Vagina (tissue), 2 donors: ENCODE measurements at regions not wholly inside any gene's neighbourhood (a gene's known extent, or its start where the extent isn't known, plus 50 kb on each side); places are given as distances from the start of the nearest gene placed in this dataset.

Experiments
- DNase-seq, 2 donors: peaks; one replicate each; pipeline ENCODE4 v3.0.0-alpha.2; 2017; ENCODE audit errors: extremely low spot score in 2 of 2
- H3K27ac ChIP-seq: fragments of 200-600 bp; sonication (generic); one replicate; pipeline ENCODE4 v1.5.1; 2019
- H3K27me3 ChIP-seq: fragments of 200-600 bp; sonication (generic); one replicate; pipeline ENCODE4 v1.5.1; 2019
- H3K36me3 ChIP-seq, 2 donors: fragments of 200-600 bp; sonication (generic); one replicate each; pipeline ENCODE4 v1.5.1; 2017 to 2019
- H3K4me1 ChIP-seq: fragments of 200-600 bp; sonication (generic); one replicate; pipeline ENCODE4 v1.5.1; 2019
- H3K4me3 ChIP-seq, 2 donors: fragments of 200-600 bp; sonication (generic); 1 replicate in 1 of 2; 2 replicates in 1 of 2; pipeline ENCODE4 v1.5.1; 2016 to 2019
- H3K9me3 ChIP-seq: fragments of 200-600 bp; sonication (generic); one replicate; pipeline ENCODE4 v1.5.1; 2019
- POLR2A ChIP-seq, 2 donors: fragments of 450-650 bp; IDR thresholded peaks; one replicate each; pipeline ENCODE4 v1.6.1; 2017; ENCODE audit warnings: antibody characterized with exemption in 2 of 2, mild to moderate bottlenecking in 2 of 2, moderate library complexity in 2 of 2
- POLR2AphosphoS5 ChIP-seq, 2 donors: sonication (generic); formaldehyde crosslinking; IDR thresholded peaks; one replicate each; pipeline ENCODE4 v1.9.0; 2017; ENCODE audit warnings: antibody characterized with exemption in 2 of 2, mild to moderate bottlenecking in 2 of 2, low read depth in 1 of 2; ENCODE audit not compliant: insufficient read depth in 1 of 2
- intact Hi-C: fragments of 100-400 bp; cut with DNase I; formaldehyde crosslinking; loops from one replicate; pipeline ENCODE4 v1.15.1; 2023
- TF ChIP-seq, protein P1 (sequence below), 3 experiments: fragments of 450-650 bp in 2 of 3; fragments of 200-600 bp in 1 of 3; sonication (generic) in 1 of 3; IDR thresholded peaks; one replicate each; pipeline ENCODE4 v1.5.1; 2017 to 2019; ENCODE audit warnings: antibody characterized with exemption in 3 of 3, mild to moderate bottlenecking in 2 of 3, moderate library complexity in 2 of 3

DNA sequence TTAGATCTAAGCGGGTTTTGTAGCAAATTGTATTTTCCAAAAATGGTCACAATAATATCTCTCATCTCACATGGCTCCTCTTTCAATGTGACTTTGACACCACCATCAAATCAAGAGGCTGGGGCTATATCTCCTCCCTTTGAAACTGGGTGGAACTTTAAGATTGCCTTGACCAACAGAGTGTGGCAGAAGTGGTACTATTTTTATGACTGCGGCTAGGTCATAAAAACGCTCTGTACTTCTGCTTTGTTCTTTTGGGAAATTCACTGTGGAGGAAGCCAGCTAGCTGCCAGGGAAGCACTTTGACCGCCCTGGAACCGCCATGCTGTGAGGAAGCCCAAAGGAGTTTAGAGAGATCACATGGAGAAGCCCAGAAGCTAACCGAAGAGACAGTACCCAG is 50.7 kb upstream of the ACOT11 start:
- H3K9me3 ChIP-seq, result no peaks in the 10 kb centered on the region
- H3K4me3 ChIP-seq, result no peak overlapping the region
- no peak for DNase-seq
- intact Hi-C loops, result loop anchor here (5.0 kb wide), 1 partner anchor 375 kb away; no protein-coding TSS in a partner anchor
- H3K36me3 ChIP-seq, result no peaks in the 10 kb centered on the region
- TF ChIP-seq, protein P1, sequence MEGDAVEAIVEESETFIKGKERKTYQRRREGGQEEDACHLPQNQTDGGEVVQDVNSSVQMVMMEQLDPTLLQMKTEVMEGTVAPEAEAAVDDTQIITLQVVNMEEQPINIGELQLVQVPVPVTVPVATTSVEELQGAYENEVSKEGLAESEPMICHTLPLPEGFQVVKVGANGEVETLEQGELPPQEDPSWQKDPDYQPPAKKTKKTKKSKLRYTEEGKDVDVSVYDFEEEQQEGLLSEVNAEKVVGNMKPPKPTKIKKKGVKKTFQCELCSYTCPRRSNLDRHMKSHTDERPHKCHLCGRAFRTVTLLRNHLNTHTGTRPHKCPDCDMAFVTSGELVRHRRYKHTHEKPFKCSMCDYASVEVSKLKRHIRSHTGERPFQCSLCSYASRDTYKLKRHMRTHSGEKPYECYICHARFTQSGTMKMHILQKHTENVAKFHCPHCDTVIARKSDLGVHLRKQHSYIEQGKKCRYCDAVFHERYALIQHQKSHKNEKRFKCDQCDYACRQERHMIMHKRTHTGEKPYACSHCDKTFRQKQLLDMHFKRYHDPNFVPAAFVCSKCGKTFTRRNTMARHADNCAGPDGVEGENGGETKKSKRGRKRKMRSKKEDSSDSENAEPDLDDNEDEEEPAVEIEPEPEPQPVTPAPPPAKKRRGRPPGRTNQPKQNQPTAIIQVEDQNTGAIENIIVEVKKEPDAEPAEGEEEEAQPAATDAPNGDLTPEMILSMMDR (IDR thresholded peaks at IDR 0.05), result no peak
- TF ChIP-seq POLR2AphosphoS5 (IDR thresholded peaks at IDR 0.05; ENCODE audit: insufficient read depth in 1 of 2, low read depth in 1 of 2) (no peak), POLR2A (IDR thresholded peaks at IDR 0.05) (no peak)
- H3K27me3 ChIP-seq, result no peaks in the 10 kb centered on the region
- H3K27ac ChIP-seq, result no peak overlapping the region
- peaks cover 14% of the 10 kb centered on the region for H3K4me1 ChIP-seq

DNA sequence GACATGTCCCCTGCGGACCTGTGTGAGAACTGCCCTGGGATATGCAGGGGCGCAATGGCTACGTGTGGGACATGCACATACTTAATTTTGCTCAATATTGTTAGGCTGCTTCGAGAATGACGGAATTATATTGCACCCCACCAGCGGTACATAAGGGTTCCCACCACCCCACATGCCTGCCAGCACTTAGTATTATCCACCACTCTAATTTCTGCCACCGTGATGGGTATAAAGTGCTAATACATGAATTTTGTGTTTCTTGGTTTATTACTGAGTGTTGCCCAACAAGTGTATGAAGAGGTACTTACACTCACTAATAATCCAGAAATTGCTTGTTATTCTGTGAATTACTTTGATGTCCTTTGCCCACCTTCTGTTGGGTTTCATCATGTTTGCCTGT is 52.1 kb upstream of the ACOT11 start:
- no peak for DNase-seq
- H3K36me3 ChIP-seq, result no peaks in the 10 kb centered on the region
- intact Hi-C loops, result loop anchor here (5.0 kb wide), 1 partner anchor 374 kb away; no protein-coding TSS in a partner anchor
- no peak overlapping the region for H3K27ac ChIP-seq
- no peaks in the 10 kb centered on the region for H3K9me3 ChIP-seq
- H3K27me3 ChIP-seq, result no peaks in the 10 kb centered on the region
- H3K4me3 ChIP-seq, result no peak overlapping the region
- peaks cover 14% of the 10 kb centered on the region for H3K4me1 ChIP-seq
- TF ChIP-seq POLR2A (IDR thresholded peaks at IDR 0.05), result no peak
- no peak for TF ChIP-seq POLR2AphosphoS5 (IDR thresholded peaks at IDR 0.05; ENCODE audit: insufficient read depth in 1 of 2, low read depth in 1 of 2)
- TF ChIP-seq, protein P1 (IDR thresholded peaks at IDR 0.05), result no peak

DNA sequence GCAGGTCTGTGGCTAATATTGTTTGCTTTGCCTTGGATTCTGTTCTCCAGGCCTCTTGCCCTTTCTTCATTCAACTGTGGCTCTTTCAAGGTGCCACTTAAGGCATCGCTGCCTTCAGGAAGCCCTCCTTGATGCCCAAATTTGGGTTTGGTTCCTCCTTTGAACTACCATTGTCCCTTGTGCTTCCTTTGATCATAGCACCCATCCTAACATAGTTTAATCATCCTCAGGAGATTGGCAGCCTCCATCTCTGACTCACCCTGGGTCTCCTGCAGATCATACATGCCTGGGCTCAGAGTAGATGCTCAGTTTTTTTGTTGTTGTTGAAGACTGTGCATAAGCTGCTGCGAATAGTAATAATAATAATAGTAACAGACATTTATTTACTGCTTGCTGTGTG is 54.4 kb upstream of the ACOT11 start:
- intact Hi-C loops, result loop anchor here (5.0 kb wide), 1 partner anchor 421 kb away; no protein-coding TSS in a partner anchor
- H3K4me1 ChIP-seq, result peaks cover 12% of the 10 kb centered on the region
- H3K9me3 ChIP-seq, result no peaks in the 10 kb centered on the region
- no peak overlapping the region for H3K4me3 ChIP-seq
- no peak overlapping the region for H3K27ac ChIP-seq
- DNase-seq, result no peak
- H3K36me3 ChIP-seq, result no peaks in the 10 kb centered on the region
- no peaks in the 10 kb centered on the region for H3K27me3 ChIP-seq
- TF ChIP-seq POLR2A (IDR thresholded peaks at IDR 0.05) (no peak), POLR2AphosphoS5 (IDR thresholded peaks at IDR 0.05; ENCODE audit: insufficient read depth in 1 of 2, low read depth in 1 of 2) (no peak)
- TF ChIP-seq, protein P1 (IDR thresholded peaks at IDR 0.05), result no peak

DNA sequence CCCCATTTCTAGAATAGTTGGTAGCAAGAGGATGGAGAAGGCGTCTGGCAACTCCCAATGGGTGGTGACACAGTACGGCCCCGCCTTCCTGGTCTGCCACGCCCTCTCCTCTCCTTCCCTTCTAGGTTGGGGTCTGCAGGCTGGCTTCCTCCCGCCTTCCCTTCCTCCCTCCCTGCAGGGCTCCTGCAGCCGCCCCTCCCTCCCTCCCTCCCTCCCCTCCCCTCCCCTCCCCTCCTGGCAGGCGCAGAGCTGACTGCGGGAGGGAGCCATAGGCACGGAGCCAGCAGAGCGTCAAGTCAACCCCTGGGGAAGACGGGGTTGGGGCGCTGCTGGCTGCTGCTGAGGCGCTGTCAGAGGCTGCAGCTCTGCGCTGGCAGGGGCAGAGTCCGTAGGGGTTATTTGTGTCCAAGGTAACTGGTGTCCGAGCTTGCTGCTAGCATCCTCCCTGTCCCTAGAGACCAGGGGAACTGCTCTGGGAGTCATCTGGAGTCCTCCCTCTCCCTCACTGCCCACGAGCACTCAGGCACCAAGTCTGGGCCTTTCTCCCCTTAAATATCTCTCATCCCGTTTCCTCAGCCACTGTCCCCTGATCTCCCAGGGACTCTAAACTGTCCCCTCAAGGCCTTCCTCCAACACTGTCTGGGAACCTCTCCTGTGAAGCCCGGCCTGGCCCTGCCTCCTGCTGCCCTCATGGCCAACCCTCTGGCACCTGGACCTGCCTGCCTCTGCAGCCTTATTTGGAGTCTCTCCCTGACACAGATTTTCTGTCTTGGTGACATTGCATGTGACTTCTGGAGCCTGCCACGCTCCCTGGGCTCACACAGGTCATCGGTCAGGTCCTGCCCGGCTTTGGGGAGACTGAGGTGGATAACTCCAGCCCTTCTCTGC is 57.4 kb upstream of the ACOT11 start:
- no peak overlapping the region for H3K4me3 ChIP-seq

More for the DNA sequence above, 57.4 kb upstream of the ACOT11 start:
- no peaks in the 10 kb centered on the region for H3K27me3 ChIP-seq
- TF ChIP-seq, protein P1 (IDR thresholded peaks at IDR 0.05), result no peak
- TF ChIP-seq POLR2AphosphoS5 (IDR thresholded peaks at IDR 0.05; ENCODE audit: insufficient read depth in 1 of 2, low read depth in 1 of 2), result no peak
- no peak for TF ChIP-seq POLR2A (IDR thresholded peaks at IDR 0.05)
- peaks cover 34% of the 10 kb centered on the region for H3K4me1 ChIP-seq
- no peak for DNase-seq
- intact Hi-C loops, result loop anchor here (5.0 kb wide), 1 partner anchor 418 kb away; no protein-coding TSS in a partner anchor
- no peak overlapping the region for H3K27ac ChIP-seq
- no peaks in the 10 kb centered on the region for H3K36me3 ChIP-seq
- H3K9me3 ChIP-seq, result no peaks in the 10 kb centered on the region
